ENCODE measurements at regions not wholly inside any gene's neighbourhood (a gene's known extent, or its start where the extent isn't known, plus 50 kb on each side); places are given as distances from the start of the nearest gene placed in this dataset.
"Not testable (repeated sequence)": the region's sequence is repeated elsewhere in the genome, so short reads cannot be mapped to it uniquely, and the experiment has no call there.

DNA sequence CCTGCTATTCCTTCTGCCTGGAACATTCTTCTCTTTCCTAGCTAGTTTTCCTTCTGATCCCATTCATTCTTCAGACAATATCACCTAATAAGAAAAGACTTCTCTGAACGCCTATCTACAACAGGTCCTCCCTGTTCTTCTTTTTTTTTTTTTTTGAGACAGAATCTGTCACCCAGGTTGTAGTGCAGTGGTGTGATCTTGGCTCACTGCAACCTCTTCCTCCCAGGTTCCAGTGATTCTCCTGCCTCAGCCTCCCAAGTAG, 208.3 kb downstream of the BCAS1 start:
- intact Hi-C loops (cut with DNase I); ATAC-seq; DNase-seq (ENCODE audit: low spot score): not testable (repeated sequence)

DNA sequence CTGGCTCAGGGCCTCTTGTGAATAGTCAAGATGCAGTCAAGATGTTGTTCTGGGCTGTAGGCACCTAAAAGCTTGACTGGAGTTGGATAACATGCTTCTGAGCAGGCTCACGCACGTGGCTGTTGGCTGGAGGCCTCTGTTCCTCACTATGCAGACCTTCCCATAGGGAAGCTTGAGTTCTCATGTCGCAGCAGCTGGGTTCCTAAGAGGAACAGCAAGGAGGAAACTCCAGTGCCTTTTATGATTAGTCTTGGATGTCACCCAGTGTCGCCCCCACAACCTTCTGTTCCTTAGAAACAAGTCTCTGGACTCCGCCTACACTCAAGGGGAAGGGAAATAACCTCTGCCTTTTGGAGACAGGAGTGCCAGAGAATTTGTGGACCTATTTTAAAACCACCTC, 210.7 kb downstream of the BCAS1 start:
- intact Hi-C loops (cut with DNase I): no loop called here
- peak; percentile 69 for DNase-seq (ENCODE audit: low spot score)
- ATAC-seq: peak; percentile 93

DNA sequence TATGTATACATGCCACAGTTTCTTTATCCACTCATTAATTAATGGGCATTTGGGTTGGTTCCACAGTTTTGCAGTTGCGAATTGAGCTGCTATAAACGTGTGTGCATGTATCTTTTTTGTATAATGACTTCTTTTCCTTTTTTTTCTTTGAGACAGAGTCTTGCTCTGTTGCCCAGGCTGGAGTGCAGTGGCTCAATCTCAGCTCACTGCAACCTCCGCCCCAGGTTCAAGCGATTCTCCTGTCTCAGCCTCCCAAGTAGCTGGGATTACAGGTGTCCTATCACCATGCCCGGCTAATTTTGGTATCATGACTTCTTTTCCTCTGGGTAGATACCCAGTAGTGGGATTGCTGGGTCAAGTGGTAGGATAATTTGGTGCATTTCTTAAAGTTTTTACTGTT, 211.4 kb downstream of the BCAS1 start:
- intact Hi-C loops (cut with DNase I); DNase-seq (ENCODE audit: low spot score): not testable (repeated sequence)

DNA sequence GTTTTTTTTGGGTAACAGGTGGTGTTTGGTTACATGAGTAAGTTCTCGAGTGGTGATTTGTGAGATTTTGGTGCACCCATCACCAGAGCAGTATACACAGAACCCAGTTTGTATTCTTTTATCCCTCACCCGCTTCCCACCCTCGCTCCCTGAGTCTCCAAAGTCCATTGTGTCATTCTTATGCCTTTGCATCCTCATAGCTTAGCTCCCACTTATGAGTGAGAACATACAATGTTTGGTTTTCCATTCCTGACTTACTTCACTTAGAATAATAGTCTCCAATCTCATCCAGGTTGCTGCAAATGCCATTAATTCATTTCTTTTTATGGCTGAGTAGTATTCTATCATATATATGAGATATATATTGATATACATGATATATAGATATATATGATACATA, 211.9 kb downstream of the BCAS1 start:
- intact Hi-C loops (cut with DNase I); ATAC-seq; DNase-seq (ENCODE audit: low spot score): not testable (repeated sequence)

More for the DNA sequence above, 211.4 kb downstream of the BCAS1 start:
- not testable (repeated sequence) for ATAC-seq

DNA sequence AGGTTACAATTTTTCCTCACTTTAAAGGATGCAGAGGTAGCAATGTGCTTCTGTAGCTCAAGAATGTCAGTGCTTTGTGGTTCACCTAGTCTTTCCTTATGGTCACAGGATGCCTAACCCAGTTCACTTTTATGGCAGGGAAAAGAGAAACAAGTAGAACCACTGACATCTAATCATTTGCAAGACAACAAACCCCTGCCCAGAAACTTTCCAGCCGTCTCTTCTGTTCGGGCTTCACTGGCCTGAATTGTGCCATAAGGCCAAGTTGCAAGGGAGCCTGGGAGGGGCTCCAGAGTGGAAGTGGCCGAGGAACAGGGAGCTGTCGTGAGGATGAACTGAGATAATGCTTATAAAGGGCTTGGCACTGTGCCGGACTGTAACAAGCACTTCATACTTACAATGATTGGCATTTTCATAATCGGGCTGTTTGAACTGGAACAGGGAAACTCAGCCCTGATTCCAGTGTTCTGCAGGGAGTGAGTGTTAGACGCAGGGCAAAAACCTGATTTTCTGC, 212.6 kb downstream of the BCAS1 start:
- ATAC-seq (no peak), DNase-seq (ENCODE audit: low spot score) (no peak)
- intact Hi-C loops (cut with DNase I): no loop called here

DNA sequence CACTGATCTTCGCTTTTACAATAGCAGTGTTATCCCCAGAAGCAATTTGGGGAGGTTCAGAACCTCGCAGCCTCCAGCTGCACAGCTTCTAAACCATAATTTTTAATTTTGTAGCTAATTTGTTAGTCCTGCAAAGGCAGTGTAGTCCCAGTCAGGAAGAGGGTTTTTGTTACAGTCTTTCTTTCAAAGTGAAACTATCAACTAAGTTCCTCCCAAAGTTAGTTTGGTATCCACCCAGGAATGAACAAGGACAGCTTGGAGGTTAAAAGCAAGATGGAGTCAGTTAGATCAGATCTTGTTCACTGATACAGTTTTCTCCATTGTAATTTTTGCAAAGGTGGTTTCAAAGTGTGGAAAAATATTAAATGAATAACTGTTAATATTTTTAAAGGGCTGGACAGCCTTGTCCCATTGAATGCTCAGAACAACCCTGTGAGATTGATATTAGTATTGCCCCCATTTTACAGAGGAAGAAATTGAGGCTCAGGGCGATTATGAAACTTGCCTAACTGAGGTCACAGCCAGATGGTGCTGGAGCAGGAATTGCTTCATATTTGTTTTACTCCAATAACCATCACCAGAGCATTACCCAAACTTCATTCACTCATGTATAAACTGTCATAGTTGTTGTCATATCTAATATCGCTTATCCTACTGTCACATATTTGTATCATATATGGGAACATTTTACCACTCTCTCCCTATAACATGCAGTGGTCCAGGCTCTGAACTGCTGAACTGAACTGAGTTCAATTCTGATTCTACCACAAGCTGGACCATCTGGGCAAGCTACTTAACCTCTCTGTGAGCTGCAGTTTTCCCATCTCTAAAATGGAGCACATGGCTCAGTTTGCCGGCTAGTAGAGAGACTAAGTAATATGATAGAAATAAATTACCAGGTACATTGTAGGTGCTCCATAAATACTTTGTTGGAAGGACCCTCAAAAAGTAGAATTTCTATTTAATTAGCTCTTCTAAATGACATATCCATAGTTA, 213.8 kb downstream of the BCAS1 start:
- intact Hi-C loops (cut with DNase I): no loop called here
- no peak for ATAC-seq

DNA sequence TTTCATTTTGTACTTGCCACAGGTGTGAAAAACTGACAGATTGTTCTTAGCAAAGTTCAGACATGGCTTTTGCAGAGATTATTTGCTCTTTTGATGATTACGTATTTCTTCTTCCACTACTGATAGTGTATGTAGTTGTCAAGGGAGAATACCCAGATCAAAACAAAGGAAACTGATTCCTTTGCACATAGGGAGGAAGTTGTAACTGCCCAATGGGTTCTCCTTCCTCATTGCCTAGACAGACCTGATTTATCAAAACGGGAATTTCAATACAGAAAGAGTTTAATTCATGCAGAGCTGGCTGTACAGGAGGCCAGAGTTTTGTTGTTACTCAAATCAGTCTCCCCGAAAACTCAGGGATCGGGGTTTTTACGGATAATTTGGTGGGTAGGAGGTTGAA, 214.7 kb downstream of the BCAS1 start:
- DNase-seq (ENCODE audit: low spot score): no peak
- intact Hi-C loops (cut with DNase I): no loop called here

More for the DNA sequence above, 213.8 kb downstream of the BCAS1 start:
- DNase-seq (ENCODE audit: low spot score): no peak

GRCh38 chr20:53854609-53854926, 215.8 kb downstream of the BCAS1 start:
- DNase-seq (ENCODE audit: low spot score); ATAC-seq; intact Hi-C loops (cut with DNase I): not testable (repeated sequence)

More for the DNA sequence above, 214.7 kb downstream of the BCAS1 start:
- ATAC-seq: no peak

GRCh38 chr20:53853111-53853713, 217.2 kb downstream of the BCAS1 start:
- intact Hi-C loops (cut with DNase I): no loop called here
- ATAC-seq: no peak
- no peak for DNase-seq (ENCODE audit: low spot score)

DNA sequence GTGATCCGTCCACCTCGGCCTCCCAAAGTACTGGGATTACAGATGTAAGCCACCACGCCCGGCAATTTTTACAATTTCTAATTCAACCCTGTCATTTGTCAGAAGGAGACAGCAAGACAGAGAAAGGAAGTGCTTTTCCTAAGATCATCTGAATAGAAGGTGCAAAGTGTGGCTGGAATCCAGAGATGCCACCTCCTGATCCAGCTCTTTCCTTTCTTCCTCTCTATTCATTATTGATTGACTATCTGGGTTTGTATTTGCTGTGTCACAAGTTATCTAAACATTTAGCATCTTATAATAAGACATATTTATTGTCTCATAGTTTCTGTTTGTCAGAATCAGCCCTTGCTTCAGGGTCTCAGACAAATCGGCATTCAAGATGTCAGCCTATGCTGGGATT, 217.7 kb downstream of the BCAS1 start:
- DNase-seq (ENCODE audit: low spot score): no peak
- intact Hi-C loops (cut with DNase I): no loop called here
- ATAC-seq: no peak

DNA sequence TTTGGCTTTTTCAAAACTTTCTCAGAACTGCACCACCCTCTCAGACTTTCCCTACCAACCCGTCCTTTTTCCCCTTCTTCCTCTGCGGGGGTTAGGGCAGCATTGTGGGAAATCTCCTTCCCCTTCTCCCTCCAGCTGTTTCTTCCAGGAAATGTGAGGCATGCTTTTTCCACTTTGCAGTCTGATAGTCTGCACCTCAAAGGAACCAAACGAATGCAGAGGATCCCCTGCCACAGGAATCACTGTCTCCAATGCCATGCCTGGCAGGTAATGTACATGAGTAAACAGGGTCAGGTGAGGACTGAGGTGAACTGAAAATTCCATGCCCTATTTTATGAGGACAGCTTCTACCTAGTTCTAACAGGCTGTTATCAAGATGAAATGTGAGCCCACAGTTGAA, 218.4 kb downstream of the BCAS1 start:
- ATAC-seq (no peak), DNase-seq (ENCODE audit: low spot score) (no peak)
- intact Hi-C loops (cut with DNase I): no loop called here

- no peak for ATAC-seq
- intact Hi-C loops (cut with DNase I): no loop called here
- no peak for DNase-seq (ENCODE audit: low spot score)
Observed at GRCh38 chr20:53850319-53850718, 220.1 kb downstream of the BCAS1 start.

GRCh38 chr20:53849471-53850059, 220.8 kb downstream of the BCAS1 start:
- intact Hi-C loops (cut with DNase I): no loop called here
- ATAC-seq: no peak

DNA sequence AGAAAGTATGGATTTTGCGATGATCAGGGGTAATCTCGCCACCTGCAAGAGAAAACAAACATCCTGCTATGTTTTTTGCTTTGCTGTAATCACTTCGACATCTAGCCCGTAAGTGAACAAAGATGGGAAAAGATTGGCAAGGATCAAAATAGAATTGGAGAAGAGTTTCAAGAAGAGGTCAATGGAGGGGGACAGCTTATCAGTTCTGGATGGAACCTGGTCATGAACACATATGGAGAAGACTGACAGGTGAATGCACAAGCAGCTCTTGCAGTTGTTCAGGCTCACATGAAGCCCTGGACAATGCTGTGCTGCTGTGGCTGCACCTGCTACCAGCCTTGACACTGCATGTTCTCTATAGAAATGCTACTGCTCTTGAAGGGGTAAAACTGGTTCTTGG, 222.1 kb downstream of the BCAS1 start:
- DNase-seq (ENCODE audit: low spot score): no peak
- no peak for ATAC-seq
- intact Hi-C loops (cut with DNase I): no loop called here

More at GRCh38 chr20:53849471-53850059, 220.8 kb downstream of the BCAS1 start:
- no peak for DNase-seq (ENCODE audit: low spot score)

- ATAC-seq: peak; percentile 44
Observed at GRCh38 chr20:53847837-53848170, 222.6 kb downstream of the BCAS1 start.

GRCh38 chr20:53847139-53847836, 223.1 kb downstream of the BCAS1 start:
- intact Hi-C loops (cut with DNase I): no loop called here
- ATAC-seq (no peak), DNase-seq (ENCODE audit: low spot score) (no peak)

More at GRCh38 chr20:53847837-53848170, 222.6 kb downstream of the BCAS1 start:
- intact Hi-C loops (cut with DNase I): no loop called here
- no peak for DNase-seq (ENCODE audit: low spot score)

GRCh38 chr20:53846640-53847039, 223.8 kb downstream of the BCAS1 start:
- DNase-seq (ENCODE audit: low spot score) (no peak), ATAC-seq (no peak)
- intact Hi-C loops (cut with DNase I): no loop called here

GRCh38 chr20:53845980-53846379, 224.4 kb downstream of the BCAS1 start:
- DNase-seq (ENCODE audit: low spot score): no peak
- ATAC-seq: no peak
- intact Hi-C loops (cut with DNase I): no loop called here

DNA sequence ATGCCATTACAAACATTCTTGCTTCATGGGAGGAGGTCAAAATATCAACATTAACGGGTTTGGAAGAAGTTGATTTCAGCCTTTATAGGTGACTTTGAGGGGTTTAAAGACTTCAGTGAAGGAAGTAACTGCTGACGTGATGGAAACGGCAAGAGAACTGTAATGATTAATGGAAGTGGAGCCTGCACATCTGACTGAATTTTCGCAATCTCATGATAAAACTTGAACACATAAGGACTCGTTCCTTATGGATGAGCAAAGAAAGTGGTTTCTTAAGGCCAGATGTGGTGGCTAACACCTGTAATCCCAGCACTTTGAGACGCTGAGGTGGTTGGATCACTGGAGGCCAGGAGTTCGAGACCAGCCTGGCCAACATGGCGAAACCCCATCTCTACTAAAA, 226.1 kb downstream of the BCAS1 start:
- DNase-seq (ENCODE audit: low spot score): no peak
- no peak for ATAC-seq
- intact Hi-C loops (cut with DNase I): no loop called here

Data from sciatic nerve (tissue), 2 donors.